SIG-M5 treated with dmso at 0.1 percent for 504 hours (cell line): ENCODE measurements at regions not wholly inside any gene's neighbourhood (a gene's known extent, or its start where the extent isn't known, plus 50 kb on each side); places are given as distances from the start of the nearest gene placed in this dataset.

ENCODE experiments used
- DNase-seq: peaks from one replicate; lab custom pipeline; 2025; ENCODE audit not compliant: unreplicated experiment; lab: John Stamatoyannopoulos, UW

DNA sequence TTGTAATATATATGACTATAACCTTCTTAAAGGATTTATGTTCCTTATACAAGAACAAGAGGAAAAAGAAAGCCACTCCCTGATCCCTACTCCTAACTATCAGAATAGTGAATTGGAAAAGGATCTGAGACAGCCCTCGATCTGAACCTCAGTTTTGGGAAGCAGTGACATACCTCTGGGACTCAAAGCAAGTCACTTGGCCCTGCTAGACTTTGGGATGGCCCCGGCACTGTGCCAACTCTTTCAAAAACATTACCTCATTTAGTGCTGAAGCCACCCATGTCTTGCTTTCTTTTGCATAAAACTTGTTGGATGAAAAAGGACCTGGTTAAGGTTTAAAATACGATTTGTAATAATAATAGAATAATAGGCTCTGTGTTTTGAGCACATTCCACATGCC is 447.3 kb downstream of the FGF9 start:
- no peak for DNase-seq

DNA sequence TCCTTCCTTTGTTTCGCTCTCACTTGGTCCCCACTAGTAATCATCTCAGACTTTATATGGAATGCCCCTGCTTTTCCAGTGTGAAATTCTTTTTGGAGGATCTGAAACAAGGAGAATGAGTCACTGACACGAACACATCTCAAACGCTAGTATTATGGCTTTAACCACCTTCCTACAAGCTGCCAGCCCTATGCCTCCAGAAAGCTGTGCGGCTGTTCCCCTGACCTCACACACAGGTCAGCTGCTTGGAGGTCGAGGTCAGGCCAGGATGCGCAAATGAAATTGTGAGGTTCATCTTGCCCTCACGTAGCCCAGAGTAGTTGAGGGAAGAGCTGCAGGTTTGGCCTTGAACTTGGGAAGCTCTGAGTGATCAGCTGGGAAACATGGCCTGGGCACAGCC is 449.8 kb downstream of the FGF9 start:
- no peak for DNase-seq

DNA sequence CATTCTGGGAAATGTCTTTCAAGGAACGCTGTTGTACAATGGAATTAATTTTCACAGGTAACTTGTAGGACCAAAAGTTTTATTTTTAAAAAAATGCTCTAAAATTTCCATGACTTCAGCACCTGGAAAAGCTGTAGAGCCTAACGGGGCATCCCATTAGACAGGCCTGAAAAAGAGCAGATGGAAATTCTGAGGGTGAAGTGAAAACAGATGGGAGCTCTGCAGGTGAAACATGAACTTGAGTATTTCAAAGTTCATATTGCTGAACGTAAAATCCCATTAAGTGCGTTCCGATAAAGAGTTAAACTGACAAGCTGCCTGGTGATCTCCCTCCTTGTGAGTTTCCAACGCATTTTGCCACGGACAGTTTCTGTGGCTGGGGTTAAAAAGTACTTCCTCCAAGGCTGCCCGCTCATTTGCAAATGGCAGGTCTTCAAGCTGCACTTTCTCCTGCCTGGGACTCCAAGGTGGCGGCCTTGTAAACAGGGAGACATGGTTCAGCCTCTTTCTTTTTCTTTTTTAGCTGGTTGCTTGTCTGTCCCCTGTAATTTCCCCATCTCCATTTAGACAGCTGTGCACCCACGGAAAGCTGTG is 450.4 kb downstream of the FGF9 start:
- DNase-seq: no peak

DNA sequence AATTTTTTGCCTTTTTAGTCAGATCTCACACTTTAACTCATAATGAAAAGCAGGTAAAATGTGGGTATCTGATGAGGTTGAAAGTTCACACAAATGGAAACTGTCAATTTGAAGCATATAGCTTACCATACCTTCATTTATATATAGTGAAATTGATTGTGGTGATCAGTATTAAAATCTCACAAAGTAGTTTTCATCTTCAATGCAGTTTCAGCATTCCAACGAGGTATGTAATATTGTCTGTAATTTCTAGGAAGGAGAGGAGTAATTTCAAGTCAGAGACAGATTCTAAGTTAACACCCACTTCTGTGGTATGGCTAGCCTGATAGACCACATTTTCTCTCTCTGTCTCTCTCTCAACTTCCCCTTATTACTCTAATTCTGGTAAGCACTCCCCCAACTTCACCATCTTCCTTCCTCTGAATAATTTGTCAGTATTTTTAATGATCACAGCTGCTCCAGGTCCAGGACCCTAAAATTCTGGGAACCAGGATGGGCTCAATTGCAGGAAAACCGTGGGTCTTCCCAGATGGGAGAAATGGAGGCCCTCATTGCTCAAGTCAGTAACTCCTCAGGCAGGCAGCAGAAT is 455.7 kb downstream of the FGF9 start:
- peak; percentile 20 for DNase-seq

DNA sequence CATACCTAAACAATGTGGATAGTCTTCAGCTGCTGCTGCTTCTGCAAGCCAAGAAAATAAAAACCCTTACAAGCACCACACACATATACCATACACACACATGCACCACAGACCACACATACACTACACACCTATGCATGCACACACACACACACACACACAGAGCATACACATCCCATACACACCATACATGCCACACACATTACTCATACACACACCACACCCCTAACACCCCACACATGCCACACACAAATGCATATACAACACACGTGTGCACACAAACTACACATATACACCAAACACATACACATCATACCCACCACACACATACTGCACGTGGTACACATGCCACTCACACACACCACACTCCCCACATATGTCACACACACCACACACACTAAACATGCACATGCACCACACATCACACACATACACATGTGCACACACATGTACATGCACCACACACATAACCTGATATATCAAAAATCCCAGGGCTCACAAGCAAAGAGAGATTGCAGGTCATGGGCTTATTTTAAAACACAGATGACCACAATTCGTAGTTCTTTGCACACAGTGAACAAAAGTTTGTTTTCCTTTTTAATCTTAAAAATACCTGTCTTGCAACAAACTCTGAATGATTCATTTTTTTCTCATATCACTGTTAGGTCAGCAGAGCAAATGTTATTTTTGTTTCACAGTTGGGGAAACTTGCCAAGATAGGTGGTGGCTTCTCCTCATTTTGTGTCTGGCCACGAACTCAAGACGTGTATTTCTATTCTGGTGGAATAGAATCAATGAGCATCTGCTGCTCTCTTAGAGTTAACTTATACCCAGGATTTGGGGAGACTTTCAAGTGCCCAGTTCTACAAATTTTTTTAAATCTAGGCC is 456.6 kb downstream of the FGF9 start:
- no peak for DNase-seq

DNA sequence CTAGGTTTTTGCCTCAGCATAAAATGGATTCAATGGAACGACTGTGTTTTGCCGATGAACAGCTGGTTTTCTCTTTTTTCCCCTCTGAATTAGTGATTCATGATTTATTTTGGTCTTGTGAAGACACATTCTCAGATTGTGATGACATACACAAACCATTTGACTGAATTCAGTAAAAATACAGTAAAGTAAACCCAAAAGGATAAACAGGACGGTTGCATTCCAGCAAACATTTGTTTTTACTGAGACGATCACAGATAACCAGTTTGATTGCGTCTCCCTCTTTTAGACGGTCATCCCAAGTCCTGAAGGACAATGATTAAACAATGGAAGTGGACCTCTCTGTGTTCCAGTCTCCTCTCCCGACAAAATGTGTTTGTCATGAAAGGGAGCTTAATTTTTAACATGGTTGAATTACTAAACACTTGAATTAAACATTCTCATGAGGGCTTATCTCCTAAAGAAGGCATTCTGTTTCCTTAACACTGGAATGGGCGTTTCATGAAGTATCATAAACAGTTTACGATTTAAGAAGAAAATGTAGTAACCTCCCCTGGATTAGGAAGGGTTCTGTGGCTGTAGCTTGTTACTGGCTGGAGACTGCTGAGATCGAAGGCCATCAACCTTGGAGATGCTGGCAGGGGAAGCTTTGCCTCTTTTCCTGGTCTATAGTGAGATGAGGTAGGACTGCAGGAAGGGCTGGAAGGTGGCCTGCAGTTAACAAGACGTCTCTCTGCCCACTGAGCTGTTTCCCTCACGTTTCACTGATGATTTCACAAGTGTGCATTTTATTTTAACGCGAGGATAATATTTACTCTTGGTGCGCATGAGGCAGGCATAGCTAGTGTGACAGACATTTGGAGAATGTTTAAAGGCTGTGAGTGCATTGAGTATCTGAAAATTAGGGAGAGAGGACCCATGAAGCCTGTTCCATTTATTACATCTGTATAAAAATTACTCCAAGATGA is 457.9 kb downstream of the FGF9 start:
- DNase-seq: no peak

DNA sequence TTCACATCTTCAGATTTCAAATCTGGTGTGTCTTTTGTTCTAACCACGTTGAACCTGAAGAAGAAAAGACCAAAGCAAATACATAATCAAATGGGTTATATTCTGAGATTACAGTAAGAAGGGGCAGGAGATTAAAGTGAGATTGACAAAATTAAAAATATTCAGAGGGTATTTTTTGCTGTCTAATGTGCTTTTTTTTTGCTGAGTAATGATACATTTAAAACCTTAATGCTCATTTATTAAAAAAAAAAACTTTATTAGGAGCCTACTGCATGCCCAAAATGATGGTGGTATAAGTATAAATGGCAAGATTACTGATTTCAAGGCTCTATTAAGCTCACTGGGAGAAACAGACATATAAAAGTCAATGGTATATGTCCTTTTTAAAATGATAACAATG is 459.4 kb downstream of the FGF9 start:
- no peak for DNase-seq

DNA sequence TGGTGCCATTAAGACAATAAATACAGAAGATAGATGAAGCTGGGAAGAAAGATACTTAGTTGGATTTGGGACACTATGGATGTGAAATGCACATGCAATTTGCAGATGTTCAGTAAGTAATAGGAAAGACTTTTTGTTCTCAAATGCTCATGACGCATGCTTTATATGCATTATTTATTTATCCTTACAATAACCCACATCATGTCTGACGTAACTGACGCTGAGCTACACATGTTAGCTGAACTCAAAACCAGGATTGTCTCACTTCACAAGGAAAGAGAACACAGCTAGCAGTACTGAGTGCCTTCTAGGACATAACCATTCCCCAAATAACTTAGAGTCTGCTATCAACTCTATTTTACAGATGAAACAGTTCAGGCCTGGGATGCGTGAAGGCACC is 463.4 kb downstream of the FGF9 start:
- DNase-seq: no peak

DNA sequence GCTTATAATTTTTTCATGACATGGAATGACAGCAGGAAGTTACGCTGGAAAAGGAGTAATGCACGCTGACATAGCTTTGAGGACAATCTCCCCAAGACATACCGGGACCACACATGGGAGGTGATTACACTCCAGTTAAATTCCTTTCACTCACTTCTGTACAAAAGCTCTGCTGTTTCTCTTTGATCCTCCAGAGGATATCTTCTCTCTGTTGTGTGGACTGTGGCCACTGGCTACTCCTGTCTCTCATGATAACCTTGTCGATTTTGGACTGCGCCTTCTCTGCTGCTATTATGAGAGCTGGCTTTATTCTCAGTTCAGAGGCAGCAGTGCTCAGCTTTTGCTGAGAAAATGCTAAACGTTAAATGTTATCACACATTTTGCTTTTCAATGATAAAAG is 464.6 kb downstream of the FGF9 start:
- DNase-seq: no peak

DNA sequence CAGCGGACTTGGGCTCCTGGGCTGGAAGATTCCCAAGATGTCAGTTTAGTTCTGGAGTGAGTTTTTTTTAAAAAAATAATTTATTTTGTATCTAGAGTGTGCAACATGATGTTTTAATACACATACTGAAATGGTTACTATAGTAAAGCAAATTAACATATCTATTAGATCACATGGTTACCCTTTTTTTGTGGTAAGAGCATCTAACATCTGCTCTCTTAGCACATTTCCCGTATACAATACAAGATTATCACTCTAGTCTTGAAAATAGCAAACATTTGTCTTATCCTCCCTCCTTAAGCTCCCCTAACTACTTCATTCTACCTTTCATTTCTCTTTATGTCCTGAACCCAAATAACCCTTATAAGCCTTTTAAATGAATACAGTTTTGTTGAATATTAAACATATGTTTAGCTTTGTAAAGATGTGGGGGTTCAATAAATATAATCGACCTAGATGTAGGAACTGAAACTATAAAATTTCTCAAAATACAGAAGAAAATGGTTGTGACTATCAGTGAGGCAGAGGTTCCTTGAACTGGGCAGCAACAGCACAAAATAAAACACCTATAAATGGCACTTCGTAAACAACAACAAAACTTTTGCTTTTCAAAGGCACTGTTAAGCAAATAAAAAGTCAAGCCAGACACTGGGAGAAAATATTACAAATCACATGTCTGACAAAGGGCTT is 466.6 kb downstream of the FGF9 start:
- no peak for DNase-seq

DNA sequence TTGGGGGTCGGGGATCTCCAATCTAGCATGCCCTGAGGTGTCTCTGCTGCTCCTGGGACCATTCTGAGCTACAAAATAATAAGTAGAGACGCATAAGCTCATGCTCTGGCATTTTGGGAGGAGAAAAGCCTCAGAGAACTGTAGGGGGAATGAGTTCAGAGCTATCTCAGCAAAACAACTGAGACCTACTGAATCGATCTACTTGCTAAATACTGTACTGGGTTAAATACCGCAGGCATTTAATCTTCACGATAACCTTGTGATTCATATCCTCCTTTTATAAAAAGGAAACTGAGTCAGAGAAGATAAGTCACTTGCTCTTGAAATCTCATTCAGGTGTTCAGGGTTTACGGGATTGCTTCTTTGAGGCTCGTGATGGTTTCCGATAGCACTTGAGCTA is 468.1 kb downstream of the FGF9 start:
- DNase-seq: no peak

DNA sequence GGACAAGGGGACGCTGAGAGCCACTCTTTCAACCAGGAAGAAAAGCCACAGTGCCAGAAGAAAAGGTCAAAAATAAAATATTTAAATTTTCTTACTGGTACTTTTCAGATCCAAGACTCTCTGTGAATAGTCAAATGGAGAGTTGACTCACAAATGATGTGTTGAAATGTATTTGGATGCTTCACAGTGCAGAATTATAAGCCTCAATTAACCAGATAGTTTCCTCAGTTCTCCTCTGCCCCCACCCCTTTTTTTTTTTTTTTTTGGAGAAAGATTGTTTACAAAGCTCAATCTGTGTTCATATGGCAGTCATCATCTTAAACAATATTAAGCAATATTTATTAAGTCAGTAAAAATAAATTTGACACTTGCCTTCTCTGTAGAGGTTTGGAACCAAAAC is 470.8 kb downstream of the FGF9 start:
- DNase-seq: no peak

DNA sequence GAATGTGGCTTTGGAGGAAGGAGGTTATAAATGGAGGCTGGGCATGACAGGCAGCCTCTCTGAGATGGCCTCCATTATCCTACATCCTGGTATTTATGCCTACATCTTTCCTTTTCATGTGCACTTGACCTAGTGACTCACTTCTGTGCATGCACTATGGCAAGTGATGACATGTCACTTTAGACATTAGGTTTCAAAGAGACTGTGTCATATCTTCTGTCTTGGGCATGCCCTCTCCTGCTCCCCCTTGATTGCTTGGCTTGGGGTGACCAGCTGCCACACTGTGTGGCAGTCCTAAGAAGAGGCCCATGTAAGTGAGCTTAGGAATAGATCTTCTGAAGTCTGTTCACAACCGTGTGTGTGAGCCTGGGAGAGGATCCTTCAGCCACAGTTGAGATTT is 472.8 kb downstream of the FGF9 start:
- no peak for DNase-seq

DNA sequence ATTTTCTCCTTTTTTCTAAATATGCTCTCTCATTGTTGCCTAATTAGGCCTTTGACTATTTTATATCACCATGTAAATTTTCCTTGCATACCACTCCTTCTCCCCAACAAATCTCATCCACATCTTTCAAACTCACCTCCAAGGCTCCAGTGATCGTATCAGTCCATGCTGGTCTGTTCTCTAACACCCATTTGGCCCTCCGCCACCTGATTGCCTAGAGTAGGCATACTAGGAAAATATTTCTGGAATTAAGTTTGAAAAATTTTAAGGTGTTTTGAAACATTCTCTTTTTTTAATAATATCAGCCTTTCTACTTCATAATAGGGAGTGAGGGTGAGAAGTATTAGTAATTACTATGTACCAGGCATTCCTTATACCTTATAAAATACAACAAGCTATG is 473.9 kb downstream of the FGF9 start:
- no peak for DNase-seq

DNA sequence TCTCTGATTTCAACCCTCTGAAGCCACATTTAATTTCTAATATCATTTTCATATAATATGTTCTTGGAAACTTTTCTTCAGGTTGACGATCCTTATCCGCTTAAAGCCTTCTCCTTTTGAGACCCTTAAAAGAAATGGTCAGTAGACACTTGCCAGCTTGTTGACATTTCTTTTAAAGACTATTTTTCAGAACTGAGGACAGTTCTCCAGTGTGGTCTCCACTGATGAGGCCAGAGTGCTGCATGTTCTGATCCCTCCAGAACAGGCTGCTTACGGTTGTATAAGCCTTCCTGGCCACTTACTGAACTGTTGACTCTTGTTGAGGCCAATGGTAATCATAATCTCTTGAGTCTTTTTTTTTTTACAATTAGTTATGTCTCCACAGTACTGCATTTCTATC is 477.3 kb downstream of the FGF9 start:
- DNase-seq: no peak

DNA sequence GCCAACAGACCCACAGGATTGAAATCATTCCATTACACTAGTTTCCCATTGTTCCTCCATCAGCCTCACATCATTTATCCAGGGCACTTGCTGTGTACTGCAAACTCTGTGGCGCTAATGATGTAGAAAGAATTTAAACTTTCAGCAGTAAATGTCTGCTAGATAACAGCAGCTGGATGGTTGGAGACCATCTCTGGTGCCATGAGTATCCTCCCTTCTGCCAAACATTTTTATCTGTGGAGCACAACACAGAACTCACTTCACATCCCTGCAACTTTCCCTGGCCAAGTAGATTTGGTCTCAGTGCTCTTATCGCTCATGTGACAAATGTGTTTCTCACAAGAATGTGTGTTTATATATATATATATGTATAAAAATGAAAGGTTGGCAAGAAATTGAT is 481.9 kb downstream of the FGF9 start:
- no peak for DNase-seq

DNA sequence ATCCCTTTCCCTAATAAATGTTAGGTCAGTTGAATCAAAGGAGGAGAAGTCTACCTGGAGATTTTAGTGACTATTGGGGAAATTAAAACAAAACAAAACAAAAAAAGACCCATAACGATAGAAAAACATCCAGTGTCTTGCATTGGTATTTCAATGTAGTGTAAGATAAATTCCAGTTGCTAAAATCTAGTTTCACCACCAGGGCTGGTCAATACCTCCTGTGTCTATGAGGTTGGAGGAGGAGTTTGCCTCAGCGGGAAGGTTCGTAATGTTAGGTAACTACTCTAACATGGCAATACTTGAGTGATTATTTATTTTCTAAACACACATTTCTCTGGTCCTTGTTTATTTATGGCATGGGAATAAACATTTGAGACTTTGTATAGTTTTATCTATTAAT is 483.2 kb downstream of the FGF9 start:
- DNase-seq: no peak

DNA sequence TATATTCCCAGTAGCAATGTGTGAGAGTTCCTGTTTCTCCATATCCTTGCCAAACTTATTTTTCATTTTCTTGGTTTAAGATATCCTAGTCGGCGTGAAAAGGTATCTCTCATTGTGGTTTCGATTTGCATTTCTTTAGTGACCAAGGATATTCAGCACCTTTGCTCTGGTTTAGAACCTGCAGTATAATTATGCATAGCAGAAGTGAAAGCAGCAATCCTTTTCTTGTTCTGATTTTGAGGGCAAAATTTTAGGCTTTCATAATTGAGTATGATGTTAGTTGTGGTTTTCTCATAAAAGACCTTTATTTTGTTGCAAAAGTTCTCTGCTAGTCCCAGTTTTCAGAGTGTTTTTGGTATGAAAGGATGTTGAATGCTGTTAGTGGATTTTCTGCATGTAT is 491.0 kb downstream of the FGF9 start:
- DNase-seq: no peak

DNA sequence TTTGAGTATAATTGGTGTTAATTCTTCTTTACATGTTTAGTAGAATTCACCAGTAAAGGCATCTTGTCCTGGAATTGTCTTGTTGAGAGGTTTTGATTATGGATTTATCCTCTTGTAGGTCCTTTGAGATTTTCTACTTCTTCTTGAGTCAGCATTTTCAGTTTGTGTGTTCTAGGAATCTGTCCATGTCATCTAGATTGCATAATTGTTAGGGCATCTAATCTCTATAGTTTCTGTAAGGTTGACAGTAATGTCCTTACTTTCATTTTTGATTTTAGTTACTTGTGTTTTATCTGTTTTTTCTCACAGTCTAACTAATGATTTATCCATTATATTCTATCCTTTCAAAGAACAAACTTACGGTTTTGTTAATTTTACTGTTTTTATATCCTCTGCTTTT is 492.0 kb downstream of the FGF9 start:
- no peak for DNase-seq

DNA sequence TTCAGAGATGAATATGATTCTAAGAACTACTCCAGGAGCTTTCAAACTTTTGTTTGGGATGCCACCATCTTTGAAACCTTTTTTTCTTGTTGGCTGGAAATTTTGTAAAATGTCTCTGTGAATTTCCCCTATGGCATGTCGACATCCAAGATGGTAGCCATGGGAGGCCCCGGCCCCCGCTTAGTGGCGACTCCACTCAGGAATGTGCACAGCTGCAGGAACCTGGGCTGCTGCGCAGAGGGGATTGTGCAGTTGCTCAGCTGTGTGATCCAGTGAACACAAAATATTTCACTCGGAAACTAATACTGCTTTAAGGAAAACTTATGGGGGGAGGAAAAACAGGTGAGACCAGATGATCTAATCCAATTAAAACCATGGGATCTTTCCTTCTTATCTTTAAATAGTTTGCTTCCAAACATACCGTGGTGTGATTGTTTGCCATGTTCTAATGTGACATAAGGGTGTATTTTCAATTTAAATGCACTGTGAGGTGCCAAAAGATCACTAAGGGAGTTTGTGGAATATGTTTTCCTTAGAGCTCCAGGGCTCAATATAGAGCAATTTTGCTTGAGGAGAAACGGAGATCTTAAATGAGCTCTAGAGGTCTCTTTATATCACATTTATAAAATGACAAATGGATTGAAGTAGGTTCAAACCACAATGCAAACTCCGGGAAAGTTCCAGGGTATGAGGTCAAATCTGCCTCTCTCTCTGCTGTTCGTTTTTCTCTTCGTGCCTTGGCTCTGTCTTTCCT is 497.7 kb downstream of the FGF9 start:
- no peak for DNase-seq
